Esophagus muscularis mucosa (tissue), 4 donors: ENCODE measurements at regions not wholly inside any gene's neighbourhood (a gene's known extent, or its start where the extent isn't known, plus 50 kb on each side); places are given as distances from the start of the nearest gene placed in this dataset.

ENCODE experiments used
- DNase-seq: peaks from one replicate; pipeline ENCODE4 v3.0.0-alpha.2; 2017; ENCODE audit errors: extremely low spot score
- H3K27ac ChIP-seq, 4 donors: fragments of 200-600 bp; sonication (generic); replicated peaks in 1 of 4; 1 replicate in 3 of 4; 2 replicates in 1 of 4; pipeline ENCODE4 v1.5.1; 2016 to 2019; ENCODE audit warnings: mild to moderate bottlenecking in 1 of 4
- H3K27me3 ChIP-seq, 4 donors: fragments of 200-600 bp; sonication (generic); one replicate each; pipeline versions ENCODE4 v1.5.1 to v1.6.0; 2016 to 2019
- H3K36me3 ChIP-seq, 4 donors: fragments of 200-600 bp; sonication (generic); one replicate each; pipeline ENCODE4 v1.5.1; 2016 to 2019
- H3K4me1 ChIP-seq, 4 donors: fragments of 200-600 bp; sonication (generic); one replicate each; pipeline ENCODE4 v1.5.1; 2016 to 2019
- H3K4me3 ChIP-seq, 4 donors: fragments of 200-600 bp; sonication (generic); 1 replicate in 2 of 4; 2 replicates in 2 of 4; pipeline ENCODE4 v1.5.1; 2016 to 2019; ENCODE audit warnings: mild to moderate bottlenecking in 4 of 4, moderate library complexity in 1 of 4
- H3K9me3 ChIP-seq, 4 donors: fragments of 200-600 bp; sonication (generic); 1 replicate in 3 of 4; 2 replicates in 1 of 4; pipeline ENCODE4 v1.5.1; 2016 to 2019
- CTCF ChIP-seq, 3 experiments: fragments of 200-600 bp in 2 of 3; fragments of 450-650 bp in 1 of 3; sonication (generic) in 2 of 3; IDR thresholded peaks; one replicate each; pipeline ENCODE4 v1.5.1; 2017 to 2019; ENCODE audit warnings: antibody characterized with exemption in 3 of 3, mild to moderate bottlenecking in 2 of 3, moderate library complexity in 1 of 3
- EP300 ChIP-seq: sonication (generic); formaldehyde crosslinking; IDR thresholded peaks from one replicate; pipeline ENCODE4 v1.6.1; 2017; ENCODE audit warnings: antibody characterized with exemption
- POLR2A ChIP-seq: fragments of 450-650 bp; IDR thresholded peaks from one replicate; pipeline ENCODE4 v1.6.1; 2017; ENCODE audit warnings: antibody characterized with exemption, moderate library complexity, mild to moderate bottlenecking, low read depth
- POLR2AphosphoS5 ChIP-seq, 2 donors: sonication (generic); formaldehyde crosslinking; IDR thresholded peaks; one replicate each; pipeline ENCODE4 v1.6.1; 2017; ENCODE audit warnings: antibody characterized with exemption in 2 of 2
- WGBS: methylation state at CpG from one replicate; pipeline ENCODE4 v1.1.5; 2018; 5-methylcytosine and 5-hydroxymethylcytosine counted together
- intact Hi-C: fragments of 100-400 bp; cut with DNase I; formaldehyde crosslinking; loops from one replicate; pipeline ENCODE4 v1.15.1; 2023

DNA sequence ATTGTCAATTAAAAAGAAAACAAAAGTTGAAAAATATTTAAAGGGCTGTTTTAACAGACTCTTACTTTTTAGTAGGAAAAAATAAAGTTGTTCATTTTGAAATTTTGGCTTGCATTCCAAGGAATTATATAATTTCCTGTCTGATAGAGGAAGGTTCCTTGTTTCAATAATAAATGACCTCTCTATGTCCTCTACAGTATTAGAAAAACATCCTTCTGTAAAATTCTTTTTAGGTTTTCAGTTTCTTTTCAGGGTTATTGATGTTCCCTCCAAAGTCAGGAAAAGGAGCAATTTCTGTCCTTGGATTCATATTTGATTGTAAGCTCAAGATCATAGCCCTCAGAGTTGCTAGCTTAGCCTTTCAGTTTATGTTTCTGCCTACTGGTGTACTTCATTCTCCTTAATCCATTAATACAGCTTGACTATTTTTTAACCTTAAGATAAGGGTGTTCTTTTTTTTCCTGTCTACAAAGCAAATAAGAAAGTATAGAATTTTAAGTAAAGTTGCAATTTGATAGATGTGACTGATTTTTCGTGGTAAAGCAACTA is 125.2 kb upstream of the COL3A1 start:
- no peak for DNase-seq
- no peak overlapping the region for H3K27ac ChIP-seq
- H3K27me3 ChIP-seq = no peaks in the 10 kb centered on the region
- TF ChIP-seq EP300 = no peak
- TF ChIP-seq POLR2AphosphoS5 (IDR thresholded peaks at IDR 0.05) = no peak
- no peak for TF ChIP-seq CTCF (IDR thresholded peaks at IDR 0.05)
- TF ChIP-seq POLR2A = no peak
- intact Hi-C loops = no loop called here
- no peaks in the 10 kb centered on the region for H3K4me1 ChIP-seq
- no peaks in the 10 kb centered on the region for H3K9me3 ChIP-seq
- no peaks in the 10 kb centered on the region for H3K36me3 ChIP-seq
- WGBS = 2% methylated on average over 1 of the region's 1 CpG
- no peak overlapping the region for H3K4me3 ChIP-seq

DNA sequence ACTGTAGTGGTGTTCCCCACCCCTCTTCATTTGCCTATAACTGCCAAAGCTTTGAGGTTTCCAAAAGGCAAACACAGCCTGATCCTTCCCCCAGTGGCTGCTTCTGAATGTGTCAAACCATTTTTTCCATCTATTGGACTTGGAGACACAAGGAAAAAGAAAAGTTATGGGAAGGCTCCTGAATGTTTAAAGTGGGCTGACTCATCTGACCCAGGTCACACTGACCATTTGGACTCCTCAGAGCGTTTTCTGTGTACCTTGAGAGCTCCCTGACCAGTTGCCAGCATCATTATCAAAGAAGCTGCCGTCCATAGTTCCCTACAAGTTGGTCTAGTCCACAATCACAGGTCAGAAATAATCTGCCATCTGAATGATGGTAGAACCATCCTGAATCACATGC is 123.4 kb upstream of the COL3A1 start:
- intact Hi-C loops = no loop called here
- H3K9me3 ChIP-seq = no peaks in the 10 kb centered on the region
- no peaks in the 10 kb centered on the region for H3K27me3 ChIP-seq
- 78% methylated on average over 2 of the region's 2 CpGs for WGBS
- TF ChIP-seq CTCF (IDR thresholded peaks at IDR 0.05) (no peak), EP300 (no peak)
- no peaks in the 10 kb centered on the region for H3K36me3 ChIP-seq
- H3K4me3 ChIP-seq = no peak overlapping the region
- no peak overlapping the region for H3K27ac ChIP-seq
- no peaks in the 10 kb centered on the region for H3K4me1 ChIP-seq
- DNase-seq = no peak

DNA sequence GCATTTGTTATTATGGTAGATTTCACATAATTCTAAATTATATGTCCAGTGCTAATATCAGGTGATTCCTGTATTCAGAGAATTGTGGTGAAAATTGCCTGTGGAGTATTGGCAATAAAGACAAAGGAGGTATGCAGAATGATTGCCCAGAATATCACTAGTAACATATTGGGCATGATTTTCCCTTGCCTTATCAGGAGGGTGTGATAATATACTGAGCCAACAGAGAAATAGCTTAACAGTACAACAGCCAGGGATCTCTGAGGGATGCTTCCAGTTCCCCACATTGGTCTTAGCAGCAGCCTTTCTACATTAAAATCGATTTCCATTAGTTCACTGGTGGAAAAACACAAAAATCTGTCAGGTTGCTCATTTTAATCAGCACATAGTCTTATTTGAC is 122.9 kb upstream of the COL3A1 start:
- Histone ChIP-seq H3K4me1 (no peaks in the 10 kb centered on the region), H3K36me3 (no peaks in the 10 kb centered on the region), H3K27me3 (no peaks in the 10 kb centered on the region), H3K9me3 (no peaks in the 10 kb centered on the region), H3K27ac (no peak overlapping the region), H3K4me3 (no peak overlapping the region)
- no peak for TF ChIP-seq CTCF (IDR thresholded peaks at IDR 0.05)
- no peak for TF ChIP-seq POLR2AphosphoS5 (IDR thresholded peaks at IDR 0.05)
- intact Hi-C loops = no loop called here
- DNase-seq = no peak
- 81% methylated on average over 1 of the region's 1 CpG for WGBS

GRCh38 chr2:188851826-188852225 is 122.3 kb upstream of the COL3A1 start:
- H3K27ac ChIP-seq = no peak overlapping the region
- no peaks in the 10 kb centered on the region for H3K36me3 ChIP-seq
- no peaks in the 10 kb centered on the region for H3K9me3 ChIP-seq
- DNase-seq = no peak
- TF ChIP-seq POLR2AphosphoS5 (IDR thresholded peaks at IDR 0.05) = no peak
- no peaks in the 10 kb centered on the region for H3K4me1 ChIP-seq
- WGBS = 85% methylated on average over 3 of the region's 3 CpGs
- H3K27me3 ChIP-seq = no peaks in the 10 kb centered on the region
- no peak overlapping the region for H3K4me3 ChIP-seq
- intact Hi-C loops = no loop called here

DNA sequence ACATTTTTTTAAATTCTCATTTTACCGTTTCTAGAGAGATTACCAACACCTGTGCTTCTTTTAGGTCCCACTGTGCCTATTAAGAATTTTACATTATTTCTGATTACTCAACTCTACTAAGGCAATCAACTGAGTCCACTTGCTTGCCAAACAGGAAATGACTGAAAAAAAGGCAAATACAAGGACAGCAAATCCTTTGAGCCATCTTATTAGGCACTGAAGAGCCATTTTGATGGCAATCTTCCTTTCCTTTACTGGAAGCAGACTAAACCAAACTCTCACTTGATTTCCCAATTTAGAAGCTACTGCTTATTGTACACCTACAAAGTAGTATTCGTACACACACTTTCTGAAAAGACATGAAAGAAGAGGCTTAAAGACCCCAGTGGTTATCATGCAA is 121.4 kb upstream of the COL3A1 start:
- no peaks in the 10 kb centered on the region for H3K27me3 ChIP-seq
- no peaks in the 10 kb centered on the region for H3K36me3 ChIP-seq
- DNase-seq = no peak
- no peak overlapping the region for H3K27ac ChIP-seq
- 84% methylated on average over 2 of the region's 2 CpGs for WGBS
- no peaks in the 10 kb centered on the region for H3K4me1 ChIP-seq
- no peak for TF ChIP-seq POLR2AphosphoS5 (IDR thresholded peaks at IDR 0.05)
- H3K4me3 ChIP-seq = no peak overlapping the region
- H3K9me3 ChIP-seq = no peaks in the 10 kb centered on the region
- intact Hi-C loops = no loop called here

DNA sequence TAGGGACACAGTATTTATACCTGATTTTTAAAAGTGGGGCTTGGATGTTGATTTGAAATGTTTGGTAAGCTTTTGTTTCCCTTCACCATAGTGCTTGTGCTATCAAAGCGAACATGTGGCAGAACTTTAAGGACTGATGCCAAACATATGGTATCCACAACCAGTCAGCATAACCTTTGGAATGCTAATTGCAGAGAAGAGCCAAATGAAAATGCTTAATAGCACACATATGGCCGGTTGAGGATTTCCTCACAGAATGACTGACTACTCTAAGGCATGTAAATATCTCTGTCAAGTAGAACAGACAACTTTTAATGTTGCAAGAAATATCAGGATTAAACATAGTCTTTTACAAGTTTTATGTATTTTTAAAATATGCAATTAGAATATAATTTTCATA is 120.9 kb upstream of the COL3A1 start:
- TF ChIP-seq POLR2AphosphoS5 (IDR thresholded peaks at IDR 0.05) (no peak), CTCF (IDR thresholded peaks at IDR 0.05) (no peak), POLR2A (no peak), EP300 (no peak)
- no peak for DNase-seq
- 46% methylated on average over 2 of the region's 2 CpGs for WGBS
- Histone ChIP-seq H3K36me3 (no peaks in the 10 kb centered on the region), H3K4me1 (no peaks in the 10 kb centered on the region), H3K4me3 (no peak overlapping the region), H3K9me3 (no peaks in the 10 kb centered on the region), H3K27me3 (no peaks in the 10 kb centered on the region), H3K27ac (no peak overlapping the region)
- intact Hi-C loops = no loop called here
